ENCODE measurements at regions not wholly inside any gene's neighbourhood (a gene's known extent, or its start where the extent isn't known, plus 50 kb on each side); places are given as distances from the start of the nearest gene placed in this dataset.

DNA sequence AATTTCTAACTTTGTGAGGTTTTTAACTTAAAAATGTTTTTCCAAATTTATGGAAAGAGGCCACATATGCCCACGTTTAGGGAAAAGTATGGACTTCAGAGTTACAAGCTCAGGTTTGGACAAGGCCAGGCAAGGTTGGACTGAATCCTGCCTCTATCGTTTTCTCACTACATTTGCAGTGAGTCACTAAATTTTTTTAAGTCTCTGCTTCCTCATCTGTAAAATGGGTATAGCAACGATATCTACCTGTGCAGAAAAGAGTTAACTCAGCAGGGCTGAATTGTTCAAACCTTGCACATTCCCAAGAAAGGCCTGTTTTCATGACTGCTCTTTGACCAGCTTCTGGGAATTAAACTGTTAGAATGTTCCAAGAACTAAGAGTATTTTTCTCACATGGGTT is 159.1 kb downstream of the LTN1 start:
- Histone ChIP-seq H3K4me1 (ENCODE audit: control insufficient read depth, extremely low read depth, insufficient read depth, low read length) (peaks cover 4% of the 10 kb centered on the region), H2AFZ (ENCODE audit: low read depth, low read length) (no peak overlapping the region), H3K36me3 (ENCODE audit: control insufficient read depth in 2 of 2, extremely low read depth in 1 of 2, insufficient read depth in 2 of 2, low read length in 2 of 2) (no peaks in the 10 kb centered on the region), H3K9me1 (replicated peaks; ENCODE audit: control insufficient read depth, extremely low read depth, insufficient read depth, low read length) (no peaks in the 10 kb centered on the region), H3K27me3 (ENCODE audit: control insufficient read depth in 2 of 2, insufficient read depth in 2 of 2, low read length in 2 of 2) (no peaks in the 10 kb centered on the region), H4K20me1 (replicated peaks; ENCODE audit: control insufficient read depth, extremely low read depth, insufficient read depth, low read length) (no peaks in the 10 kb centered on the region), H3K4me3 (replicated peaks in 1 of 3; ENCODE audit: insufficient read depth in 1 of 3, low read depth in 1 of 3, low read length in 3 of 3) (no peak overlapping the region), H3K79me2 (ENCODE audit: control insufficient read depth, insufficient read depth, low read length) (no peaks in the 10 kb centered on the region), H3K9ac (replicated peaks; ENCODE audit: extremely low read depth, insufficient read depth, low read length) (no peak overlapping the region), H3K27ac (ENCODE audit: insufficient read depth, low read depth, low read length) (no peak overlapping the region), H3K4me2 (ENCODE audit: insufficient read depth, low read length) (no peak overlapping the region), H3K9me3 (replicated peaks; ENCODE audit: control insufficient read depth, insufficient read depth, low read length) (no peaks in the 10 kb centered on the region)
- TF ChIP-seq POLR2AphosphoS5 (IDR thresholded peaks at IDR 0.05; ENCODE audit: insufficient read depth, low read depth, low read length) (no peak), FOS (IDR thresholded peaks at IDR 0.05; ENCODE audit: borderline replicate concordance, insufficient read depth, low read length) (no peak), POLR2A (IDR thresholded peaks at IDR 0.05; ENCODE audit: low read depth, low read length) (no peak), GATA2 (IDR thresholded peaks at IDR 0.05; ENCODE audit: insufficient read depth, insufficient read length, low read depth, low read length) (no peak), MYC (IDR thresholded peaks at IDR 0.05; ENCODE audit: low read depth, low read length) (no peak), EZH2 (IDR thresholded peaks at IDR 0.05; ENCODE audit: borderline replicate concordance, low read depth, low read length, severe bottlenecking) (no peak), JUN (IDR thresholded peaks at IDR 0.05; ENCODE audit: borderline replicate concordance, insufficient read depth, insufficient read length, low read depth) (no peak)
- TF ChIP-seq, protein P1, sequence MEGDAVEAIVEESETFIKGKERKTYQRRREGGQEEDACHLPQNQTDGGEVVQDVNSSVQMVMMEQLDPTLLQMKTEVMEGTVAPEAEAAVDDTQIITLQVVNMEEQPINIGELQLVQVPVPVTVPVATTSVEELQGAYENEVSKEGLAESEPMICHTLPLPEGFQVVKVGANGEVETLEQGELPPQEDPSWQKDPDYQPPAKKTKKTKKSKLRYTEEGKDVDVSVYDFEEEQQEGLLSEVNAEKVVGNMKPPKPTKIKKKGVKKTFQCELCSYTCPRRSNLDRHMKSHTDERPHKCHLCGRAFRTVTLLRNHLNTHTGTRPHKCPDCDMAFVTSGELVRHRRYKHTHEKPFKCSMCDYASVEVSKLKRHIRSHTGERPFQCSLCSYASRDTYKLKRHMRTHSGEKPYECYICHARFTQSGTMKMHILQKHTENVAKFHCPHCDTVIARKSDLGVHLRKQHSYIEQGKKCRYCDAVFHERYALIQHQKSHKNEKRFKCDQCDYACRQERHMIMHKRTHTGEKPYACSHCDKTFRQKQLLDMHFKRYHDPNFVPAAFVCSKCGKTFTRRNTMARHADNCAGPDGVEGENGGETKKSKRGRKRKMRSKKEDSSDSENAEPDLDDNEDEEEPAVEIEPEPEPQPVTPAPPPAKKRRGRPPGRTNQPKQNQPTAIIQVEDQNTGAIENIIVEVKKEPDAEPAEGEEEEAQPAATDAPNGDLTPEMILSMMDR (IDR thresholded peaks at IDR 0.05; ENCODE audit: extremely low read depth in 1 of 2, insufficient read depth in 1 of 2, low read depth in 1 of 2, low read length in 2 of 2): no peak
- TF ChIP-seq, protein P2, sequence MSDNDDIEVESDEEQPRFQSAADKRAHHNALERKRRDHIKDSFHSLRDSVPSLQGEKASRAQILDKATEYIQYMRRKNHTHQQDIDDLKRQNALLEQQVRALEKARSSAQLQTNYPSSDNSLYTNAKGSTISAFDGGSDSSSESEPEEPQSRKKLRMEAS (IDR thresholded peaks at IDR 0.05; ENCODE audit: insufficient read depth, insufficient read length): no peak
- ChIA-PET CTCF (interaction anchor here (1.1 kb wide), 1 partner anchor 88 kb away, joined by 3 read pairs; no protein-coding TSS in a partner anchor), POLR2A (no interaction called here)
- dilution Hi-C loops (cut with MboI; ENCODE audit: extremely low pct_ligation_motif_present, low sequenced_read_pairs) (no loop called here), intact Hi-C loops (cut with micrococcal nuclease) (no loop called here)
- DNase-seq (ENCODE audit: low read depth, low spot score) (no peak), FAIRE-seq (no peak)
- BruUV-seq (replicated peaks): no TSS peak
